SK-N-SH (cell line): ENCODE measurements at regions not wholly inside any gene's neighbourhood (a gene's known extent, or its start where the extent isn't known, plus 50 kb on each side); places are given as distances from the start of the nearest gene placed in this dataset.

Source experiments
- CTCF ChIP-seq: fragments of 200-600 bp; sonication (generic); IDR thresholded peaks from 2 replicates; pipeline ENCODE4 v1.6.1; 2017; ENCODE audit warnings: antibody characterized with exemption, mild to moderate bottlenecking, moderate library complexity
- FOXJ3 ChIP-seq: sonication (generic); formaldehyde crosslinking; IDR thresholded peaks from 2 replicates; pipeline ENCODE4 v1.5.1; 2020; ENCODE audit warnings: mild to moderate bottlenecking, missing genetic modification reagents
- MAX ChIP-seq: IDR thresholded peaks from 2 replicates; pipeline ENCODE4 v1.4.0; 2012; ENCODE audit warnings: low read depth
- NRF1 ChIP-seq: IDR thresholded peaks from 2 replicates; pipeline ENCODE4 v1.6.1; 2012; ENCODE audit warnings: low read depth, mild to moderate bottlenecking, low read length
- POLR2AphosphoS5 ChIP-seq: IDR thresholded peaks from 2 replicates; pipeline ENCODE4 v1.6.1; 2012; ENCODE audit warnings: low read depth, low read length
- REST ChIP-seq: IDR thresholded peaks from 2 replicates; pipeline ENCODE4 v1.6.1; 2012; ENCODE audit warnings: mild to moderate bottlenecking, low read depth, low read length, moderate library complexity
- YY1 ChIP-seq: IDR thresholded peaks from 2 replicates; pipeline ENCODE4 v1.4.0; 2012; ENCODE audit warnings: low read depth, mild to moderate bottlenecking
- TF ChIP-seq, protein P1 (sequence below): IDR thresholded peaks from 2 replicates; pipeline ENCODE4 v1.4.0; 2012; ENCODE audit warnings: low read depth, borderline replicate concordance

GRCh38 chr2:67851016-67851415 lies 211.8 kb downstream of the C1D start:
- no peak for TF ChIP-seq REST
- no peak for TF ChIP-seq POLR2AphosphoS5
- TF ChIP-seq CTCF = no peak
- TF ChIP-seq, protein P1, sequence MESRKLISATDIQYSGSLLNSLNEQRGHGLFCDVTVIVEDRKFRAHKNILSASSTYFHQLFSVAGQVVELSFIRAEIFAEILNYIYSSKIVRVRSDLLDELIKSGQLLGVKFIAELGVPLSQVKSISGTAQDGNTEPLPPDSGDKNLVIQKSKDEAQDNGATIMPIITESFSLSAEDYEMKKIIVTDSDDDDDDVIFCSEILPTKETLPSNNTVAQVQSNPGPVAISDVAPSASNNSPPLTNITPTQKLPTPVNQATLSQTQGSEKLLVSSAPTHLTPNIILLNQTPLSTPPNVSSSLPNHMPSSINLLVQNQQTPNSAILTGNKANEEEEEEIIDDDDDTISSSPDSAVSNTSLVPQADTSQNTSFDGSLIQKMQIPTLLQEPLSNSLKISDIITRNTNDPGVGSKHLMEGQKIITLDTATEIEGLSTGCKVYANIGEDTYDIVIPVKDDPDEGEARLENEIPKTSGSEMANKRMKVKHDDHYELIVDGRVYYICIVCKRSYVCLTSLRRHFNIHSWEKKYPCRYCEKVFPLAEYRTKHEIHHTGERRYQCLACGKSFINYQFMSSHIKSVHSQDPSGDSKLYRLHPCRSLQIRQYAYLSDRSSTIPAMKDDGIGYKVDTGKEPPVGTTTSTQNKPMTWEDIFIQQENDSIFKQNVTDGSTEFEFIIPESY = no peak
- TF ChIP-seq YY1 = no peak
- no peak for TF ChIP-seq NRF1
- TF ChIP-seq FOXJ3 (CRISPR knock-in tag) = no peak
- TF ChIP-seq MAX = no peak
